ENCODE measurements at regions not wholly inside any gene's neighbourhood (a gene's known extent, or its start where the extent isn't known, plus 50 kb on each side); places are given as distances from the start of the nearest gene placed in this dataset.

DNA sequence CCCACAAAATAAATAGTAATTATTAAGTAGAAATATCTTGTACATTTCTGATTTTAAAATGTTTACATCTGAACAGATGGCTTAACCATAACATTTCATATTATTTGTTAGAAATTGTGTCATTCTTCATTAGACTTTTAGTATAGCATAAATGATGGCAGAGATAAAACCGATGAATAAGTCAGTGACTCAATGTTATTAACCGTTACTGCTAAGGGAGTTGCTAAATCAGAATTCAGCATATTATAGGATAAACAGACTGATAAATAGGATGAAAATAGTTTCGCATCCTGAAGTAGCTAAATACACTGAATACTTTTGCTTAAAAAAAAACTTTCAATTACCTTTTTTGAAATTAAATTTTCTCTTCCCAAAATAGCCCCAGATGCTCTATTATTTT is 610.6 kb upstream of the ZP4 start:
- Mint-ChIP-seq H3K36me3 (ENCODE audit: low read depth) (no peaks in the 10 kb centered on the region), H3K4me1 (ENCODE audit: low read depth) (no peaks in the 10 kb centered on the region), H3K27me3 (no peaks in the 10 kb centered on the region), H3K27ac (no peak overlapping the region), H3K9me3 (no peaks in the 10 kb centered on the region), H3K4me3 (no peak overlapping the region)
- intact Hi-C loops (cut with micrococcal nuclease), result no loop called here

DNA sequence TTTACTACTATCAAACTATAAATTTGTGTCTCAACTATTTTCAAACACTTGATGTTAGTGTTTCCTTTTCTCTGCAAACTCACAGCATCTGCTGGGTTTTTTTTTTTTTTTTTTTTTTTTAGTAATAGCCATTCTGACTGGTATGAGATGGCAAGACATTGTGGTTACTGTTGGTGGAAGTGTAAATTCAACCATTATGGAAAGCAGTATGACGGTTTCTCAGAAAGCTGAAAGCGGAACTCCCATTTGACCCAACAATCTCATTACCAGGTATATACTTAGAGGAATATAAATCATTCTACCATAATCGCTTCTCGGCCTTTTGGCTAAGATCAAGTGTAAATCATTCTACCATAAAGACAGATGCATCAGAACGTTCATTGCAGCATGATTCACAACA is 608.3 kb upstream of the ZP4 start:
- Mint-ChIP-seq H3K27me3 (no peaks in the 10 kb centered on the region), H3K9me3 (no peaks in the 10 kb centered on the region), H3K27ac (no peak overlapping the region), H3K36me3 (ENCODE audit: low read depth) (no peaks in the 10 kb centered on the region), H3K4me3 (no peak overlapping the region), H3K4me1 (ENCODE audit: low read depth) (no peaks in the 10 kb centered on the region)
- intact Hi-C loops (cut with micrococcal nuclease), result no loop called here

DNA sequence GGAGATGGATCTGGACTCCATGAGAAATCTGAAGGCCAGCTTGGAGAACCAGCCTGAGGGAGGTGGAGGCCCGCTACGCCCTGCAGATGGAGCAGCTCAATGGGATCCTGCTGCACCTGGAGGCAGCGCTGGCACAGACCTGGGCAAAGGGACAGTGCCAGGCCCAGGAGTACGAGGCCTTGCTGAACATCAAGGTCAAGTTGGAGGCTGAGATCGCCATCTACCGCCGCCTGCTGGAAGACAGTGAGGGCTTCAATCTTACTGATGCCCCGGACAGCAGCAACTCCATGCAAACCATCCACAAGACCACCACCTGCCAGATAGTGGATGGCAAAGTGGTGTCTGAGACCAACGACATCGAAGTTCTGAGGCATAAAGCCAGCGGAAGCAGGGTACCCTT is 601.5 kb upstream of the ZP4 start:
- Mint-ChIP-seq H3K4me1 (ENCODE audit: low read depth) (no peaks in the 10 kb centered on the region), H3K27ac (no peak overlapping the region), H3K9me3 (no peaks in the 10 kb centered on the region), H3K27me3 (no peaks in the 10 kb centered on the region), H3K36me3 (ENCODE audit: low read depth) (no peaks in the 10 kb centered on the region), H3K4me3 (no peak overlapping the region)
- intact Hi-C loops (cut with micrococcal nuclease), result no loop called here

DNA sequence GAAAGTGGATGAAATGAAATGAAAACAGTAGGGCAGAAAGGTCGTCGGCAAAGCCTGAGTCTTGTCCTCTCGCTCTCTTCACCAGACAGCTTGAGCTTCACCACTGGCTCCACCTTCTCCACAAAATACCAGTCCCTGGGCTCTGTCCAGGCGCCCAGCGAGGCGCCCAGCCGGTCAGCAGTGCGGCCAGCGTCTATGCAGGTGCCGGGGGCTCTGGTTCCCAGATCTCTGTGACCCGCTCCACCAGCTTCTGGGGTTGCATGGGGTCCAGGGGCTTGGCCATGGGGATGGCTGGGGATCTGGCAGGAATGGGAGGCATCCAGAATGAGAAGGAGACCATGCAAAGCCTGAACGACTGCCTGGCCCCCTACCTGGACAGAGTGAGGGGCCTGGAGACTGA is 600.5 kb upstream of the ZP4 start:
- Mint-ChIP-seq H3K27ac (no peak overlapping the region), H3K4me1 (ENCODE audit: low read depth) (no peaks in the 10 kb centered on the region), H3K4me3 (no peak overlapping the region), H3K36me3 (ENCODE audit: low read depth) (no peaks in the 10 kb centered on the region), H3K27me3 (no peaks in the 10 kb centered on the region), H3K9me3 (no peaks in the 10 kb centered on the region)
- intact Hi-C loops (cut with micrococcal nuclease), result no loop called here

DNA sequence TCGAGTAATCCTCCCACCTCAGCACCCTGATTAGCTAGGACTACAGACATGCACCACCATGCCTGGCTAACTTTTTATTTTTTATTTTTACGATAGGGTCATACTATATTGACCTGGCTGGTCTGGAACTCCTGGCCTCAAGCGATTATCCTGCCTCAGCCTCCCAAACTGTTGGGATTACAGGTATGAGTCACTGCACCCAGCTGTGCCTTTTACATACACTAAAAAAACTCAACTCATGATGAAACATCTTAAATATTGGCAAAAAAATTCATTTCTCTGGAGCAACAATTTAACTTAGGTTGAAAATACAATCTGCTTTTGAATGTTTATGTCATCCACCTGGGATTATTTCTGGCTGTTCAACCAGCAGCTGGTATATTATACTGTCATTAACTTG is 598.3 kb upstream of the ZP4 start:
- intact Hi-C loops (cut with micrococcal nuclease), result no loop called here
- Mint-ChIP-seq H3K27me3 (no peaks in the 10 kb centered on the region), H3K9me3 (no peaks in the 10 kb centered on the region), H3K36me3 (ENCODE audit: low read depth) (no peaks in the 10 kb centered on the region), H3K4me3 (no peak overlapping the region), H3K4me1 (ENCODE audit: low read depth) (no peaks in the 10 kb centered on the region), H3K27ac (no peak overlapping the region)

DNA sequence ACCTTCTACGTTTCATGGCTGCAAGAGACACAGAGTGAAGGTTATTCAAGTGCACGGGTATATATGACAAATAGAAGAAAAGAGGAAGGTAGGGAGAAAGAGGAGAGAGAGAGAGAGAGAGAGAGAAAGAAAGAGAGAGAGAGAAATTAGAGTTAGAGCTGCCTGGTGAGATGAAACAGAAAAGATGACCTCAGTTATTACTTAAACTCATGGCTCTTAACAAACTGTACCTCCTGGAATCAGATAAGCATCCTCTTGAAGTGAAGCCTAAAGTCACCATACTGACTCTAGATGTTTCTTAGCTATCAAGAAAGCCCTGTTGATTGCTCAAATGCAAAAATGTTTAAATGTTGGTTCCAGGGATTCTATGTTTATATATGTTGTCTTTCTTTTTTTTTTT is 597.7 kb upstream of the ZP4 start:
- Mint-ChIP-seq H3K4me3 (no peak overlapping the region), H3K9me3 (no peaks in the 10 kb centered on the region), H3K27ac (no peak overlapping the region), H3K27me3 (no peaks in the 10 kb centered on the region), H3K36me3 (ENCODE audit: low read depth) (no peaks in the 10 kb centered on the region), H3K4me1 (ENCODE audit: low read depth) (no peaks in the 10 kb centered on the region)
- intact Hi-C loops (cut with micrococcal nuclease), result no loop called here

DNA sequence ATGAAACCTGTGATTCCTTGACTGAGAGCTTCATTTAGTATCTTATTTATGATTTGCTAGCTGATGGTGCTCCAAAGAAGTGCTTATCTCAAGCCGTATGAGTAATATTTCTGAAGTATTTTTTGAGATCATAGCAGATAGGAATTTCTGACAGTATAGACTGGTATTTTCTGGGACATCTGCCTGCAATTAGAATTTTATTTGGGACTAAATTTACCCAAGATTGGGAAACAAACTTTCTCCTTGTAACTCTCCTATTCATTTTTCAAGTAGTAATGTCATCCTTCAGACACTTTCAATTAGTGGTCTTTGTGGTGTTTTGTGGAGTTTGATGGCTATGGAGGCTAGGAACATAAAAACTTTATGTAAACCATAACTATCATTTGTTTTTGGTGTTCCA is 597.2 kb upstream of the ZP4 start:
- no peaks in the 10 kb centered on the region for H3K9me3 Mint-ChIP-seq
- no peaks in the 10 kb centered on the region for H3K4me1 Mint-ChIP-seq (ENCODE audit: low read depth)
- no peaks in the 10 kb centered on the region for H3K36me3 Mint-ChIP-seq (ENCODE audit: low read depth)
- H3K27me3 Mint-ChIP-seq, result no peaks in the 10 kb centered on the region
- intact Hi-C loops (cut with micrococcal nuclease), result no loop called here
- H3K4me3 Mint-ChIP-seq, result no peak overlapping the region
- no peak overlapping the region for H3K27ac Mint-ChIP-seq

DNA sequence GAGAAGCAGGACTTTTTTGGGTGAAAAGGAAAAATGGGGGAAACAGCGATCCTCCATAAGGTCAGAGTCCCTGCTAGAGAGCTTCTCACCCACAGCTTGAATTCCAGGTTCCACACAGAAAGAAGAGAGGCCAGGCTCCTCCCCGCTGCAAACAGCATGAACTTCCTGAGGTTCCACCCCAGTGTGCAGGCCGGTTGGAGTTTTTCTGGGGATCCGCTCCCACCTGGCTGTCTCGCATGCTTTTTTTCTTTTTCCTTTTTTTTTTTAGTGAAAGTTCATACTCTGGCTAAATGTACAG is 595.1 kb upstream of the ZP4 start:
- H3K27ac Mint-ChIP-seq, result no peak overlapping the region
- H3K27me3 Mint-ChIP-seq, result no peaks in the 10 kb centered on the region
- no peak overlapping the region for H3K4me3 Mint-ChIP-seq
- intact Hi-C loops (cut with micrococcal nuclease), result no loop called here
- no peaks in the 10 kb centered on the region for H3K36me3 Mint-ChIP-seq (ENCODE audit: low read depth)
- H3K4me1 Mint-ChIP-seq (ENCODE audit: low read depth), result no peaks in the 10 kb centered on the region
- H3K9me3 Mint-ChIP-seq, result no peaks in the 10 kb centered on the region

DNA sequence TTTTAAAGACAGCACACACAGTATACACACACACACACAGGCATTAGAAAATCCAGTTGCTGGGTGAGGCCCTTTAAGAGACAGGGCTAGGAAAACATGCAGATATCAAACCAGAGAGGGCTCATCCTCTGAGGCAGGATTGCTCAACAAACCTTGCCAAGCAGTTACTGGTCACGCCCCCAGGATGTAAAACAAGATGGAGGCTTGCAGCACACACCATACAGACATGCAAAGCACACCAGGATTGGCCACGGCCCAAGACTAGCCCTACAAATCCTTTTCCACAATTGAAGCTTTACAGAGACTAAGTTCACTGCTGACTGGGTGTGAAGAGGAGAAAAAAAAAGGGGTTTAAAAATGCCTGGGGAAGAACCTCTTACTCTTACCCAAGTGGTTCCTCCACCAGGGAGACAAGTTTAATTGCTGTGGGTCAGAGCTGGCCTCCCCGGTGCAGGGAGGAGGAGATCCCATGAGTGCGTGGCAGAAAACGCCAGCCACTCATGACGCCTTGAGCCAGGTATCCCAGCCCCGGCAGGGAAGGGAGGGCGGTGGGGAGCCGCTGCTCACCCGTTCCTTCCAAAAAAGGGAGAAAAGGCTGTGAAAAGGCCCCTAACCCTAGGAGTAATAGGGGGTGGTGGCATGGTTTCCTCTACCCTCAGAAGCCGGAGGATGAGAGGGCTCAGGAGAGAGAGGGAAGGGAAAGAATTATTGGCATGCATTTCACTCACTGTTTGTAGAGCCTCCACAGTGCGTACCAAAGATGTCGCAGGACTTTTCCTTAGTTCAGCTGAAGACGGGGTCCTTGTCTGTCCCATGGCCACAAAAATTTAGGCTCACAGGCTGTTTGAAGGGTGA is 594.6 kb upstream of the ZP4 start:
- no peak overlapping the region for H3K4me3 Mint-ChIP-seq
- H3K9me3 Mint-ChIP-seq, result no peaks in the 10 kb centered on the region
- no peaks in the 10 kb centered on the region for H3K27me3 Mint-ChIP-seq
- no peaks in the 10 kb centered on the region for H3K4me1 Mint-ChIP-seq (ENCODE audit: low read depth)
- no peak overlapping the region for H3K27ac Mint-ChIP-seq
- intact Hi-C loops (cut with micrococcal nuclease), result no loop called here
- H3K36me3 Mint-ChIP-seq (ENCODE audit: low read depth), result no peaks in the 10 kb centered on the region

DNA sequence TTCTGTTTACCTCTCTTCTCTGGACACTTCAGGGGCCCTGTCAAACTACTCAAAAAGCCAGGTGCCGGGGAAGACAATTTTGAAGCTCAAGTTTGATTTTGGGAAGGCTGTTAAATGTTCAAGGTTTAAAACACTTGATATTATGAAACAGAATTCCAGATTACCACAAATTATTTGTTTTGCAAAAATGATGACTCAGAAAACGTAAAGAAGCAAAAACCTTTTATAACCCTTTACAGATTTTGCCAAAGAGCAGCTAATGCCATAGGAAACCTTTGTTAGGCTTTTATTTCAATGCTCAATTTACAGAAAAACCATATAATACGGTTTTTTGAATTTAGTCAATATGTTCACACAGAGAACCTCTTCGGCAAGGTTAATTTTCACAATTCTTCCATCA is 593.4 kb upstream of the ZP4 start:
- H3K36me3 Mint-ChIP-seq (ENCODE audit: low read depth), result no peaks in the 10 kb centered on the region
- H3K27ac Mint-ChIP-seq, result no peak overlapping the region
- intact Hi-C loops (cut with micrococcal nuclease), result no loop called here
- no peaks in the 10 kb centered on the region for H3K27me3 Mint-ChIP-seq
- H3K4me1 Mint-ChIP-seq (ENCODE audit: low read depth), result no peaks in the 10 kb centered on the region
- H3K4me3 Mint-ChIP-seq, result no peak overlapping the region
- H3K9me3 Mint-ChIP-seq, result no peaks in the 10 kb centered on the region

DNA sequence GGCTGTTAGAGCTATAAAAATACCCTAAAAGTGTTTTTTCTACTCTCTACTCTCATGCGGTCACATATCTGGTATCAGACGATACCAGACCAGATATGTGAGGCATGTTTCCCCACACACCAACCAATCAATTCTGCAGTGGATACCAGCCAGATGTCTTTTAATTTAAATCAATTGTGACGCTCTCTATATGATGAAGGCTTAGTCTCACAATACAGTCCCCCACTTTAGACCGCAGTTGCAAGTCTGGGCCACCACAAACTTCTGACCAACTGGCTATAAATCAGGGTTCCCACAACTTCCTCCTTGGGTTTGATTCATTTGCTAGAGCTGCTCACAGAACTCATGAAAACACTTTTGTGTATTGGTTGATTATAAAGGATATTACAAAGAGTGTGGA is 586.1 kb upstream of the ZP4 start:
- Mint-ChIP-seq H3K4me1 (ENCODE audit: low read depth) (no peaks in the 10 kb centered on the region), H3K4me3 (no peak overlapping the region), H3K27me3 (no peaks in the 10 kb centered on the region), H3K9me3 (no peaks in the 10 kb centered on the region), H3K36me3 (ENCODE audit: low read depth) (no peaks in the 10 kb centered on the region), H3K27ac (no peak overlapping the region)
- intact Hi-C loops (cut with micrococcal nuclease), result no loop called here

DNA sequence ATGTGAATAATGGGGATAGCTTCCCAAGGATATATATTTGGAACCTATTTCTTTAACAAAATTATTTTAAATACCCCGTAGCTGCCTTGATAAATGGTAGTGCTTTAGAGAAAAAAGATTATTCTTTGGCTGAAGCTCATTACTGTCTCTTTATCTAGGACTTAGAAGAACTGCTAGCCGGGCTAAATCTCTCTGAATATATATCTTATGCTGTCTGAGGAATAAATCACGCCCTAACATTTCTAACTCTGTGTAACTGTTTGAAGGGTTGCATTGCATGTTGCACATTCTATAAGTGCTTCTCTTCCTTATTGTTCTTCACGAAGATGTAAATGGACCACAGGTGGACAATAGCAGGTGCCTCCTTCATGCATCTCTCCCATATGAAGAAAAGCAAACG is 585.0 kb upstream of the ZP4 start:
- Mint-ChIP-seq H3K4me3 (no peak overlapping the region), H3K27ac (no peak overlapping the region), H3K4me1 (ENCODE audit: low read depth) (no peaks in the 10 kb centered on the region), H3K27me3 (no peaks in the 10 kb centered on the region), H3K9me3 (no peaks in the 10 kb centered on the region), H3K36me3 (ENCODE audit: low read depth) (no peaks in the 10 kb centered on the region)
- intact Hi-C loops (cut with micrococcal nuclease), result no loop called here

DNA sequence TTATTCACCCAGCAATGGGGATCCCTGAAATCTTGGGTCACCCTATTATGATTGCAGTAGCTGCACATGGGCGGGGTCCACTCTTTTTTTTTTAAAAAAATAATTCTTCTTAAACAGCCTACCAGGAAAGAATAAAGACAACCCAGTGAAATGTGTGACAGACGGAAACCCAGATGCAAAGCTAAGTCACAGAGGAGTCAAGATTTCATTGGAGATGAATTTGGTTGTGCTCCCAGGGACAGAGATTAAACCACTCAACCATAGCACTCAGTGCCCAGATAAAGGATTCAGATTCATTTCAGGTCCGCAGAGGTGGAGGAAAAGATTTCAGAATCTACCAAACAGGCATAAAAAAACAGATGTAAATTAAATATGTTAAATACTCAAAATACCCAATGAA is 583.5 kb upstream of the ZP4 start:
- H3K27me3 Mint-ChIP-seq, result no peaks in the 10 kb centered on the region
- no peaks in the 10 kb centered on the region for H3K9me3 Mint-ChIP-seq
- H3K27ac Mint-ChIP-seq, result no peak overlapping the region
- intact Hi-C loops (cut with micrococcal nuclease), result no loop called here
- H3K4me3 Mint-ChIP-seq, result no peak overlapping the region
- H3K4me1 Mint-ChIP-seq (ENCODE audit: low read depth), result no peaks in the 10 kb centered on the region
- no peaks in the 10 kb centered on the region for H3K36me3 Mint-ChIP-seq (ENCODE audit: low read depth)

DNA sequence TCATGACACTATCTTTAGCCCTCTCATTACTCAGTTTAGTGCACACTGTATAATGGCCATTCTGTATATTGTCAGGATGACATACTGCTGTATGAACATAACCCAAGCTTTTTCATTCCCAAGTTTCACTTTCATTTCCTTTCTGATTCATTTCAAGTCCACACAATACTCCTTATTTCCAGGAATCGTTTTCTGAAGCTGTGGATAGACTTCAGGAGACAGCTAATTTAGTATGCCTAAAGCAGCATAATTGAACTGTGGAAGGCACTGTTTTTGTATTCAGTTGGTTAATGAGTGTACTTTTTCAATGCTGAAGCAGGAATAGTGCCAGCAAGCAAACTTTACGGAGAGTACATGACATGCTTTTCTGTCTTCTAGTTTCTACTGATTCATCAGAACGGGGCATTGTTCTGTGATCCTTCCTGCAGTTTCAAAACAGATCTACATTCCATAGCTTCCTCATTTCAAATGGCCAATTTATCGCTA is 578.5 kb upstream of the ZP4 start:
- intact Hi-C loops (cut with micrococcal nuclease), result no loop called here
- no peak overlapping the region for H3K4me3 Mint-ChIP-seq
- no peaks in the 10 kb centered on the region for H3K4me1 Mint-ChIP-seq (ENCODE audit: low read depth)
- H3K36me3 Mint-ChIP-seq (ENCODE audit: low read depth), result no peaks in the 10 kb centered on the region
- H3K27ac Mint-ChIP-seq, result no peak overlapping the region
- no peaks in the 10 kb centered on the region for H3K27me3 Mint-ChIP-seq
- peaks cover 4% of the 10 kb centered on the region for H3K9me3 Mint-ChIP-seq

DNA sequence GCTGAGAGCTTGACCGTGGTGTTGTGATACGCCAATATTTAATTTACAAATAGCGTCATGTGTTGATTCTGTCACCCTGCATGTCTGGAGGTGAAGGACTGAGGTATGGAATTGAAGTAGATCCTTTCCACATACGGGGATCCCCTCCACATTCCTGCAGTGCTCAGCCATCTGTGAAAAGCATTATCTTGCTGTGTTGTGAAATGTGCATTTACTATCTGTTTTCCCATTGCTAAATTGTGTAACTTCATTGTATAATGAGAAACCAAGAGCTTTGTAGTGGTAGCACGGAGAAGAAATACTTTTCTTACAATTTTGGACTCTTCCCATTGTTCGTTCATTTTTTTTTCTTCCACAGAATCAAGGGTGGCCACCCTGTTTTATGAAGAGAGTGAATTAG is 577.3 kb upstream of the ZP4 start:
- no peaks in the 10 kb centered on the region for H3K4me1 Mint-ChIP-seq (ENCODE audit: low read depth)
- no peak overlapping the region for H3K27ac Mint-ChIP-seq
- no peaks in the 10 kb centered on the region for H3K36me3 Mint-ChIP-seq (ENCODE audit: low read depth)
- H3K27me3 Mint-ChIP-seq, result no peaks in the 10 kb centered on the region
- H3K9me3 Mint-ChIP-seq, result peaks cover 14% of the 10 kb centered on the region
- intact Hi-C loops (cut with micrococcal nuclease), result no loop called here
- no peak overlapping the region for H3K4me3 Mint-ChIP-seq

All from dendritic cell treated with granulocyte-macrophage colony-stimulating factor and Interleukin-4, amounts not matched to agents 40 ng/mL and 50 ng/mL, for 4 days (primary cell).